Esophagus muscularis mucosa (tissue), 4 donors: ENCODE measurements at regions not wholly inside any gene's neighbourhood (a gene's known extent, or its start where the extent isn't known, plus 50 kb on each side); places are given as distances from the start of the nearest gene placed in this dataset.

Source experiments
- CTCF ChIP-seq, 3 experiments: fragments of 200-600 bp in 2 of 3; fragments of 450-650 bp in 1 of 3; sonication (generic) in 2 of 3; IDR thresholded peaks; one replicate each; pipeline ENCODE4 v1.5.1; 2017 to 2019; ENCODE audit warnings: antibody characterized with exemption in 3 of 3, mild to moderate bottlenecking in 2 of 3, moderate library complexity in 1 of 3
- EP300 ChIP-seq: sonication (generic); formaldehyde crosslinking; IDR thresholded peaks from one replicate; pipeline ENCODE4 v1.6.1; 2017; ENCODE audit warnings: antibody characterized with exemption
- POLR2A ChIP-seq: fragments of 450-650 bp; IDR thresholded peaks from one replicate; pipeline ENCODE4 v1.6.1; 2017; ENCODE audit warnings: antibody characterized with exemption, moderate library complexity, mild to moderate bottlenecking, low read depth
- POLR2AphosphoS5 ChIP-seq, 2 donors: sonication (generic); formaldehyde crosslinking; IDR thresholded peaks; one replicate each; pipeline ENCODE4 v1.6.1; 2017; ENCODE audit warnings: antibody characterized with exemption in 2 of 2

GRCh38 chr2:61759718-61760117, 94.1 kb downstream of the FAM161A start:
- TF ChIP-seq CTCF (IDR thresholded peaks at IDR 0.05) (no peak), EP300 (no peak), POLR2AphosphoS5 (IDR thresholded peaks at IDR 0.05) (no peak), POLR2A (no peak)
